Retinal pigment epithelial cell (primary cell): ENCODE measurements at regions not wholly inside any gene's neighbourhood (a gene's known extent, or its start where the extent isn't known, plus 50 kb on each side); places are given as distances from the start of the nearest gene placed in this dataset.
"Not testable (repeated sequence)": the region's sequence is repeated elsewhere in the genome, so short reads cannot be mapped to it uniquely, and the experiment has no call there.

Source experiments
- DNase-seq: peaks from one replicate; pipeline ENCODE4 v3.0.0-alpha.2; 2010; ENCODE audit warnings: low read depth
- H3K4me3 ChIP-seq: 2 replicates; pipeline ENCODE4 v1.5.1; 2011; ENCODE audit warnings: mild to moderate bottlenecking, low read length, control low read depth, moderate library complexity
- CTCF ChIP-seq: conservative IDR thresholded peaks from 2 replicates; pipeline ENCODE4 v1.5.1; 2011; ENCODE audit warnings: low read depth, low read length, control low read depth, inconsistent platforms

GRCh38 chr5:143533475-143533874 is 130.0 kb upstream of the NR3C1 start:
- no peak for TF ChIP-seq CTCF
- DNase-seq: no peak
- no peak overlapping the region for H3K4me3 ChIP-seq

- H3K4me3 ChIP-seq: no peak overlapping the region
- DNase-seq: no peak
- TF ChIP-seq CTCF: no peak
Observed at GRCh38 chr5:143527808-143528207, 124.3 kb upstream of the NR3C1 start.

- H3K4me3 ChIP-seq: no peak overlapping the region
- DNase-seq: no peak
- TF ChIP-seq CTCF: no peak
Observed at GRCh38 chr5:143525176-143525575, 121.7 kb upstream of the NR3C1 start.

- no peak overlapping the region for H3K4me3 ChIP-seq
- TF ChIP-seq CTCF: no peak
- no peak for DNase-seq
Observed at GRCh38 chr5:143524338-143524945, 121.0 kb upstream of the NR3C1 start.

GRCh38 chr5:143521846-143522400 is 118.4 kb upstream of the NR3C1 start:
- TF ChIP-seq CTCF: no peak
- no peak overlapping the region for H3K4me3 ChIP-seq
- no peak for DNase-seq

GRCh38 chr5:143521141-143521540 is 117.7 kb upstream of the NR3C1 start:
- H3K4me3 ChIP-seq: no peak overlapping the region
- TF ChIP-seq CTCF: no peak
- no peak for DNase-seq

GRCh38 chr5:143519215-143519614 is 115.7 kb upstream of the NR3C1 start:
- not testable (repeated sequence) for DNase-seq, H3K4me3 ChIP-seq

GRCh38 chr5:143517824-143518223 is 114.3 kb upstream of the NR3C1 start:
- DNase-seq, H3K4me3 ChIP-seq: not testable (repeated sequence)
